ENCODE measurements at regions not wholly inside any gene's neighbourhood (a gene's known extent, or its start where the extent isn't known, plus 50 kb on each side); places are given as distances from the start of the nearest gene placed in this dataset.
"Not testable (repeated sequence)": the region's sequence is repeated elsewhere in the genome, so short reads cannot be mapped to it uniquely, and the experiment has no call there.

- Histone ChIP-seq H3K4me3 (ENCODE audit: low read length) (no peak overlapping the region), H3K4me1 (ENCODE audit: control insufficient read depth, insufficient read depth, low read length) (no peaks in the 10 kb centered on the region), H3K9me3 (replicated peaks; ENCODE audit: control insufficient read depth, low read depth, low read length) (no peaks in the 10 kb centered on the region), H3K36me3 (ENCODE audit: control insufficient read depth, insufficient read depth, low read length) (no peaks in the 10 kb centered on the region), H3K27ac (ENCODE audit: low read length) (peak overlapping the region; percentile 53), H3K27me3 (ENCODE audit: control insufficient read depth, insufficient read depth, low read length) (no peaks in the 10 kb centered on the region)
- DNase-seq: peak; percentile 86
- no CpG with 5 or more reads among the region's 3 CpGs for WGBS (ENCODE audit: insufficient coverage)
Observed at GRCh38 chr5:124515497-124516245, 230.8 kb downstream of the ZNF608 start.

DNA sequence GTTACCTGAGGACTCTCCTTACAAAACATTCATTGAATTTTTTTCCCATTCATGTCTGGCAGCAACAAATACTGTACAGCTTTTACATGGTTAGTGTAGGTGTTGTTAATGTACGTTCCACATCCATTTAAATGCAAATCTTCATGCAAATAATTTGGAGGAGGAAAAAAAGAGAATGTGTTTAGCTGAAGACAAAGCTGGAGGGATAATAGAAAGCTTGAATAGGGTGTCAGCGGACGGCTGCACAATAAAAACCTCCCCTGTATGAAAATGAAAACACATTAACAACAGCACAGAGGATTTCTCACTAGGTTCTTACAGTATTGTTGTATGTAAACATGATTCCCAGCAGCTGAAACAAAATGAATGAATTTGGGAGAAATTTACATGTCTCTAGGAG, 231.5 kb downstream of the ZNF608 start:
- Histone ChIP-seq H3K9me3 (replicated peaks; ENCODE audit: control insufficient read depth, low read depth, low read length) (no peaks in the 10 kb centered on the region), H3K27me3 (ENCODE audit: control insufficient read depth, insufficient read depth, low read length) (no peaks in the 10 kb centered on the region), H3K27ac (ENCODE audit: low read length) (peak overlapping the region; percentile 53), H3K4me1 (ENCODE audit: control insufficient read depth, insufficient read depth, low read length) (no peaks in the 10 kb centered on the region), H3K36me3 (ENCODE audit: control insufficient read depth, insufficient read depth, low read length) (no peaks in the 10 kb centered on the region), H3K4me3 (ENCODE audit: low read length) (no peak overlapping the region)
- WGBS (ENCODE audit: insufficient coverage): no CpG with 5 or more reads among the region's 3 CpGs
- DNase-seq: no peak

DNA sequence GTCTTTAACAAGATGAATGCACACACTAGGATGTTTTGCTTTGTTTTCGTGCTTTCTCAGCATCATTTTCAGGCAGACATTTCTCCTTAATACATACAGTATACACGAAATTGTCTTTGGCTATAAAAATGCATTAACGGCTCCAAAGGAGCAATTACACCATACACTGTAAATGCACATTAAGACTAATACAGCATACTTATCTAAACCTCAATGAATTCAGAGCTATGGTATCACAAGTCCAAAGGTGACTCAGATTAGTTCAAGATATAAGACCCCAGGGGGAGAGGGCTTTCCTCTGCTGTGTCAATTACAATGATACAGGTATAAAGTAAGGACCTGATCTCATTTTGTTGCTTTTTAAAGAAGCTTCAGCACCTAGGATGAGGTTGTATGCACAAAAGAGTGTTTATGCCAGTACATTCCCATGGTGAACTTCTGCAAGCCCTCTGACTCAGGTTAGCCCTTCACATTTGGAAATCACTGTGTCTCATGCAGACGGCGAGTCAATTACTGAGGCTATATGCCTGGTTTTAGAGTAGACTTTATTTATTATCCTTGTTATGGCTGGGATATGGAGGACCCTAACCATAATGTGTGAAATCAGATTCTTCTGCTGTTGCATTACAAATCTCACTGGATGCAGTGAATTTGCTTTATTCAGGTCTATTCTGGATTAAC, 233.3 kb downstream of the ZNF608 start:
- H3K36me3 ChIP-seq (ENCODE audit: control insufficient read depth, insufficient read depth, low read length): no peaks in the 10 kb centered on the region
- no peaks in the 10 kb centered on the region for H3K9me3 ChIP-seq (replicated peaks; ENCODE audit: control insufficient read depth, low read depth, low read length)
- H3K4me3 ChIP-seq (ENCODE audit: low read length): no peak overlapping the region
- no peaks in the 10 kb centered on the region for H3K4me1 ChIP-seq (ENCODE audit: control insufficient read depth, insufficient read depth, low read length)
- WGBS (ENCODE audit: insufficient coverage): 92% methylated on average over 2 of the region's 5 CpGs
- H3K27ac ChIP-seq (ENCODE audit: low read length): no peak overlapping the region
- H3K27me3 ChIP-seq (ENCODE audit: control insufficient read depth, insufficient read depth, low read length): no peaks in the 10 kb centered on the region
- DNase-seq: no peak

- Histone ChIP-seq H3K9me3 (replicated peaks; ENCODE audit: control insufficient read depth, low read depth, low read length) (no peaks in the 10 kb centered on the region), H3K4me1 (ENCODE audit: control insufficient read depth, insufficient read depth, low read length) (no peaks in the 10 kb centered on the region), H3K36me3 (ENCODE audit: control insufficient read depth, insufficient read depth, low read length) (no peaks in the 10 kb centered on the region), H3K27ac (ENCODE audit: low read length) (no peak overlapping the region), H3K4me3 (ENCODE audit: low read length) (no peak overlapping the region), H3K27me3 (ENCODE audit: control insufficient read depth, insufficient read depth, low read length) (no peaks in the 10 kb centered on the region)
- DNase-seq: peak; percentile 69
- WGBS (ENCODE audit: insufficient coverage): no CpG with 5 or more reads among the region's 3 CpGs
Observed at GRCh38 chr5:124512236-124512635, 234.2 kb downstream of the ZNF608 start.

GRCh38 chr5:124511791-124512190, 234.6 kb downstream of the ZNF608 start:
- Histone ChIP-seq H3K27me3 (ENCODE audit: control insufficient read depth, insufficient read depth, low read length) (no peaks in the 10 kb centered on the region), H3K9me3 (replicated peaks; ENCODE audit: control insufficient read depth, low read depth, low read length) (no peaks in the 10 kb centered on the region), H3K27ac (ENCODE audit: low read length) (no peak overlapping the region), H3K36me3 (ENCODE audit: control insufficient read depth, insufficient read depth, low read length) (no peaks in the 10 kb centered on the region), H3K4me3 (ENCODE audit: low read length) (no peak overlapping the region), H3K4me1 (ENCODE audit: control insufficient read depth, insufficient read depth, low read length) (no peaks in the 10 kb centered on the region)
- DNase-seq: peak; percentile 33

GRCh38 chr5:124507688-124508087, 238.8 kb downstream of the ZNF608 start:
- H3K27ac ChIP-seq (ENCODE audit: low read length): no peak overlapping the region
- H3K27me3 ChIP-seq (ENCODE audit: control insufficient read depth, insufficient read depth, low read length): no peaks in the 10 kb centered on the region
- H3K36me3 ChIP-seq (ENCODE audit: control insufficient read depth, insufficient read depth, low read length): no peaks in the 10 kb centered on the region
- 90% methylated on average over 1 of the region's 2 CpGs for WGBS (ENCODE audit: insufficient coverage)
- no peaks in the 10 kb centered on the region for H3K9me3 ChIP-seq (replicated peaks; ENCODE audit: control insufficient read depth, low read depth, low read length)
- no peaks in the 10 kb centered on the region for H3K4me1 ChIP-seq (ENCODE audit: control insufficient read depth, insufficient read depth, low read length)
- no peak overlapping the region for H3K4me3 ChIP-seq (ENCODE audit: low read length)
- DNase-seq: no peak

- no peaks in the 10 kb centered on the region for H3K36me3 ChIP-seq (ENCODE audit: control insufficient read depth, insufficient read depth, low read length)
- no peaks in the 10 kb centered on the region for H3K9me3 ChIP-seq (replicated peaks; ENCODE audit: control insufficient read depth, low read depth, low read length)
- H3K27ac ChIP-seq (ENCODE audit: low read length): no peak overlapping the region
- no peaks in the 10 kb centered on the region for H3K4me1 ChIP-seq (ENCODE audit: control insufficient read depth, insufficient read depth, low read length)
- no CpG with 5 or more reads among the region's 4 CpGs for WGBS (ENCODE audit: insufficient coverage)
- no peak overlapping the region for H3K4me3 ChIP-seq (ENCODE audit: low read length)
- no peak for DNase-seq
- no peaks in the 10 kb centered on the region for H3K27me3 ChIP-seq (ENCODE audit: control insufficient read depth, insufficient read depth, low read length)
Observed at GRCh38 chr5:124504081-124504916, 242.1 kb downstream of the ZNF608 start.

DNA sequence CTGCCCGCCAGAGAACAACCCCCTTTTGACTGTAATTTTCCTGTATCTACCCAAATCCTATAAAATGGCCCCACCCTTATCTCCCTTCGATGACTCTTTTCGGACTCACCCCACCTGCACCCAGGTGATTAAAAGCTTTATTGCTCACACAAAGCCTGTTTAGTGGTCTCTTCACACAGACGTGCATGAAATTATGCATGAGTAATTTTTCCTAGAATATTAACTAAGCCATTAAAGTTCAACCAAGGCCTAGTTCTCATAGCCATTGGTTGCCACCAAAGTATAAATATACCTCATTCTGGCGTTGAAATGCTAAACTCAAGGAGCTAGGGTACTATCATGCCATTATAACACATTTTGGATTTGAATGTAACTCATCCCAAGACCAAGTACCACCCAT, 243.9 kb downstream of the ZNF608 start:
- no peak for DNase-seq
- Histone ChIP-seq H3K27me3 (ENCODE audit: control insufficient read depth, insufficient read depth, low read length) (no peaks in the 10 kb centered on the region), H3K9me3 (replicated peaks; ENCODE audit: control insufficient read depth, low read depth, low read length) (no peaks in the 10 kb centered on the region), H3K4me3 (ENCODE audit: low read length) (no peak overlapping the region), H3K4me1 (ENCODE audit: control insufficient read depth, insufficient read depth, low read length) (no peaks in the 10 kb centered on the region), H3K36me3 (ENCODE audit: control insufficient read depth, insufficient read depth, low read length) (no peaks in the 10 kb centered on the region), H3K27ac (ENCODE audit: low read length) (no peak overlapping the region)
- WGBS (ENCODE audit: insufficient coverage): 100% methylated on average over 1 of the region's 5 CpGs

- not testable (repeated sequence) for DNase-seq; H3K4me3 ChIP-seq (ENCODE audit: low read length); H3K27ac ChIP-seq (ENCODE audit: low read length); H3K9me3 ChIP-seq (replicated peaks; ENCODE audit: control insufficient read depth, low read depth, low read length); H3K27me3 ChIP-seq (ENCODE audit: control insufficient read depth, insufficient read depth, low read length); H3K36me3 ChIP-seq (ENCODE audit: control insufficient read depth, insufficient read depth, low read length); H3K4me1 ChIP-seq (ENCODE audit: control insufficient read depth, insufficient read depth, low read length)
- WGBS (ENCODE audit: insufficient coverage): 84% methylated on average over 3 of the region's 5 CpGs
Observed at GRCh38 chr5:124499818-124500217, 246.6 kb downstream of the ZNF608 start.

DNA sequence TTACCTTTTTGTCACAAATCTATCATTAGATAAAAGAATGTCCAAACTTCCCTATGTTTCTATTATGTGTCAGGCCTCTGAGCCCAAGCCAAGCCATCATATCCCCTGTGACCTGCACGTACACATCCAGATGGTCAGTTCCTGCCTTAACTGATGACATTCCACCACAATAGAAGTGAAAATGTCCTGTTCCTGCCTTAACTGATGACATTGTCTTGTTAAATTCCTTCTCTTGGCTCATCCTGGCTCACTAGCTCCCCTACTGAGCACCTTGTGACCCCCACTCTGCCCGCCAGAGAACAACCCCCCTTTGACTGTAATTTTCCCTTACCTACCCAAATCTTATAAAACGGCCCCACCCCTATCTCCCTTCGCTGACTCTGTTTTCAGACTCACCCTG, 249.5 kb downstream of the ZNF608 start:
- H3K27me3 ChIP-seq (ENCODE audit: control insufficient read depth, insufficient read depth, low read length); DNase-seq; H3K4me1 ChIP-seq (ENCODE audit: control insufficient read depth, insufficient read depth, low read length); H3K36me3 ChIP-seq (ENCODE audit: control insufficient read depth, insufficient read depth, low read length); H3K27ac ChIP-seq (ENCODE audit: low read length); H3K9me3 ChIP-seq (replicated peaks; ENCODE audit: control insufficient read depth, low read depth, low read length); H3K4me3 ChIP-seq (ENCODE audit: low read length): not testable (repeated sequence)
- WGBS (ENCODE audit: insufficient coverage): 67% methylated on average over 4 of the region's 4 CpGs

All from muscle of leg (tissue), 3 donors.